NCI-H345 treated with DMSO at 0.1 percent for 48 hours (cell line): ENCODE measurements at regions not wholly inside any gene's neighbourhood (a gene's known extent, or its start where the extent isn't known, plus 50 kb on each side); places are given as distances from the start of the nearest gene placed in this dataset.
"Not testable (repeated sequence)": the region's sequence is repeated elsewhere in the genome, so short reads cannot be mapped to it uniquely, and the experiment has no call there.

Experiments
- DNase-seq: peaks from one replicate; lab custom pipeline; 2025; ENCODE audit not compliant: unreplicated experiment; lab: John Stamatoyannopoulos, UW

- no peak for DNase-seq
Measured at GRCh38 chr13:75180805-75181455, 301.0 kb downstream of the TBC1D4 start.

- DNase-seq = no peak
Measured at GRCh38 chr13:75178436-75178835, 303.5 kb downstream of the TBC1D4 start.

- DNase-seq = no peak
Measured at GRCh38 chr13:75175575-75175974, 306.4 kb downstream of the TBC1D4 start.

- DNase-seq = not testable (repeated sequence)
Measured at GRCh38 chr13:75175097-75175496, 306.9 kb downstream of the TBC1D4 start.

GRCh38 chr13:75174481-75174880 is 307.5 kb downstream of the TBC1D4 start:
- DNase-seq = no peak

GRCh38 chr13:75173457-75174356 is 308.3 kb downstream of the TBC1D4 start:
- DNase-seq = peak; percentile 40

- no peak for DNase-seq
Measured at GRCh38 chr13:75170311-75170710, 311.7 kb downstream of the TBC1D4 start.

GRCh38 chr13:75165543-75166230 is 316.3 kb downstream of the TBC1D4 start:
- DNase-seq = no peak

GRCh38 chr13:75161804-75162203 is 320.2 kb downstream of the TBC1D4 start:
- no peak for DNase-seq

- DNase-seq = no peak
Measured at GRCh38 chr13:75160984-75161383, 321.0 kb downstream of the TBC1D4 start.

- no peak for DNase-seq
Measured at GRCh38 chr13:75154331-75154730, 327.6 kb downstream of the TBC1D4 start.

- DNase-seq = no peak
Measured at GRCh38 chr13:75153834-75154233, 328.1 kb downstream of the TBC1D4 start.

GRCh38 chr13:75153386-75153785 is 328.6 kb downstream of the TBC1D4 start:
- DNase-seq = no peak

GRCh38 chr13:75151081-75151643 is 330.8 kb downstream of the TBC1D4 start:
- DNase-seq = no peak

- DNase-seq = no peak
Measured at GRCh38 chr13:75149776-75150175, 332.2 kb downstream of the TBC1D4 start.

- no peak for DNase-seq
Measured at GRCh38 chr13:75147946-75148345, 334.0 kb downstream of the TBC1D4 start.

GRCh38 chr13:75146436-75146835 is 335.5 kb downstream of the TBC1D4 start:
- DNase-seq = no peak

- DNase-seq = no peak
Measured at GRCh38 chr13:75145927-75146326, 336.0 kb downstream of the TBC1D4 start.

GRCh38 chr13:75139291-75139690 is 342.7 kb downstream of the TBC1D4 start:
- DNase-seq = no peak

- DNase-seq = no peak
Measured at GRCh38 chr13:75137911-75138571, 343.9 kb downstream of the TBC1D4 start.

- no peak for DNase-seq
Measured at GRCh38 chr13:75136151-75136550, 345.8 kb downstream of the TBC1D4 start.
